ENCODE measurements at regions not wholly inside any gene's neighbourhood (a gene's known extent, or its start where the extent isn't known, plus 50 kb on each side); places are given as distances from the start of the nearest gene placed in this dataset.
"Not testable (repeated sequence)": the region's sequence is repeated elsewhere in the genome, so short reads cannot be mapped to it uniquely, and the experiment has no call there.

DNA sequence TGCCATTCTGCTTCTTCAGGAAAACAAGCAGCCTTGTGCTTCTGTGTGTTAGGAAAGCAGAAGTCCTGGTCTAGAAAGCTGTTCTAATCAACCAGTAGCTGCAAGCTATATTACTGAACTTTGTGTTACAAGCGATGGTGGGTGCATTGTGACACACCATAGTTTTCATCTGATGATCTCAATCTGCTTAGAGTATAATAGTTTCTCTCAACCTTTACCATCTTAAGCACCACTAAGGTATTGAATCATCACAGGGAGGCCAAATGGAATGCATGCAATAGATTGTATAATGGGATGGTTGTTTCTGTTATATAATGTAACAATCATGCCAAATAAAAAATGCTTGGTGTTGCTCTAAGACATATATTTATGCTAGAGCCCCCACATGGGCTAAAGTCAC lies 771.7 kb downstream of the NOVA1 start (continued):
- TF ChIP-seq, protein P1, sequence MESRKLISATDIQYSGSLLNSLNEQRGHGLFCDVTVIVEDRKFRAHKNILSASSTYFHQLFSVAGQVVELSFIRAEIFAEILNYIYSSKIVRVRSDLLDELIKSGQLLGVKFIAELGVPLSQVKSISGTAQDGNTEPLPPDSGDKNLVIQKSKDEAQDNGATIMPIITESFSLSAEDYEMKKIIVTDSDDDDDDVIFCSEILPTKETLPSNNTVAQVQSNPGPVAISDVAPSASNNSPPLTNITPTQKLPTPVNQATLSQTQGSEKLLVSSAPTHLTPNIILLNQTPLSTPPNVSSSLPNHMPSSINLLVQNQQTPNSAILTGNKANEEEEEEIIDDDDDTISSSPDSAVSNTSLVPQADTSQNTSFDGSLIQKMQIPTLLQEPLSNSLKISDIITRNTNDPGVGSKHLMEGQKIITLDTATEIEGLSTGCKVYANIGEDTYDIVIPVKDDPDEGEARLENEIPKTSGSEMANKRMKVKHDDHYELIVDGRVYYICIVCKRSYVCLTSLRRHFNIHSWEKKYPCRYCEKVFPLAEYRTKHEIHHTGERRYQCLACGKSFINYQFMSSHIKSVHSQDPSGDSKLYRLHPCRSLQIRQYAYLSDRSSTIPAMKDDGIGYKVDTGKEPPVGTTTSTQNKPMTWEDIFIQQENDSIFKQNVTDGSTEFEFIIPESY (IDR thresholded peaks at IDR 0.05; ENCODE audit: extremely low read depth, insufficient replicate concordance, low read length), result no peak
- TF ChIP-seq ELF1 (IDR thresholded peaks at IDR 0.05; ENCODE audit: borderline replicate concordance, low read depth), result no peak

DNA sequence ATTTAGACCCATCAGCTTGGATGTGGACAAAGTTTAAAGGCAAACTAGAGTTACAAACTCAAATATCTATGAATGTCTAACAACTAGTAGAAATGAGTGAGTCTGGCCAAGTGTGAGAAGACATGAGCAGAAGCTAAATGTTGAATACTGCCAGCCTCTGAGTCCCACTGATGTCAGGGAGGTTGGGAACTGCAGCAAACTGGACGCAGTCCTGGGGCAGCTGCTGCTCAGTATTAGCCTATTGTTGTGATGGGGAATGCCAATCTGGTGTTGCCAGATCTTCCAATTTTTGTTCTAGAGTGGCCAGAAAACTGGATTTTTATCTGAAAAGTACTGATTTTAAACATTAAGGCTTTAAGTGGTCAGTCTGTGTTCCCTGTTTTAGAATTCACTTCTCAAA lies 770.4 kb upstream of the STXBP6 start:
- Histone ChIP-seq H3K9me3 (ENCODE audit: control insufficient read depth in 1 of 2, insufficient read depth in 1 of 2, low read depth in 1 of 2, low read length in 2 of 2) (peaks cover 9 to 38% of the 10 kb centered on the region in 2 experiments; a peak in 2 of 4 replicates), H3K4me1 (ENCODE audit: control insufficient read depth in 1 of 2, insufficient read depth in 2 of 2, low read length in 2 of 2) (no peaks in the 10 kb centered on the region), H4K20me1 (ENCODE audit: insufficient read depth) (no peaks in the 10 kb centered on the region), H3K9ac (ENCODE audit: low read length) (no peak overlapping the region), H3K79me2 (ENCODE audit: insufficient read depth, low read length) (no peaks in the 10 kb centered on the region), H3K27ac (ENCODE audit: low read depth, low read length) (no peak overlapping the region), H3K27me3 (ENCODE audit: insufficient read depth, low read length) (no peaks in the 10 kb centered on the region), H2AFZ (ENCODE audit: low read depth, low read length, poor library complexity, severe bottlenecking) (no peak overlapping the region), H3K9me2 (ENCODE audit: insufficient read depth) (no peaks in the 10 kb centered on the region), H3K4me2 (ENCODE audit: low read length) (no peak overlapping the region), H3K36me3 (ENCODE audit: control insufficient read depth in 1 of 2, insufficient read depth in 2 of 2, low read length in 2 of 2) (no peaks in the 10 kb centered on the region), H3K4me3 (replicated peaks in 1 of 2; ENCODE audit: low read depth in 1 of 2, low read length in 2 of 2) (no peak overlapping the region)
- ATAC-seq (no peak), DNase-seq (ENCODE audit: low read depth, low spot score) (no peak)
- ChIA-PET RAD21 (ENCODE audit: low non-redundant PET in 1 of 2, low total read pairs in 2 of 2, uncharacterized antibody in 2 of 2, unreplicated experiment in 2 of 2) (no interaction called here), CTCF (no interaction called here), POLR2A (no interaction called here)
- intact Hi-C loops (cut with micrococcal nuclease), result no loop called here
- no peak for TF ChIP-seq EZH2 (IDR thresholded peaks at IDR 0.05)
- BruUV-seq (replicated peaks), result no TSS peak

- H3K4me2 ChIP-seq (ENCODE audit: low read length); H4K20me1 ChIP-seq (ENCODE audit: insufficient read depth); RAD21 ChIA-PET (ENCODE audit: low non-redundant PET in 1 of 2, low total read pairs in 2 of 2, uncharacterized antibody in 2 of 2, unreplicated experiment in 2 of 2); H3K9ac ChIP-seq (ENCODE audit: low read length); POLR2A ChIA-PET; DNase-seq (ENCODE audit: low read depth, low spot score); BruUV-seq (replicated peaks); H3K79me2 ChIP-seq (ENCODE audit: insufficient read depth, low read length); ATAC-seq; H3K9me2 ChIP-seq (ENCODE audit: insufficient read depth); H3K4me1 ChIP-seq (ENCODE audit: control insufficient read depth in 1 of 2, insufficient read depth in 2 of 2, low read length in 2 of 2); H3K36me3 ChIP-seq (ENCODE audit: control insufficient read depth in 1 of 2, insufficient read depth in 2 of 2, low read length in 2 of 2); CTCF ChIA-PET; H2AFZ ChIP-seq (ENCODE audit: low read depth, low read length, poor library complexity, severe bottlenecking); H3K27ac ChIP-seq (ENCODE audit: low read depth, low read length); intact Hi-C loops (cut with micrococcal nuclease); H3K27me3 ChIP-seq (ENCODE audit: insufficient read depth, low read length); H3K4me3 ChIP-seq (replicated peaks in 1 of 2; ENCODE audit: low read depth in 1 of 2, low read length in 2 of 2): not testable (repeated sequence)
- peaks cover 5 to 48% of the 10 kb centered on the region in 2 experiments; a peak in 2 of 4 replicates for H3K9me3 ChIP-seq (ENCODE audit: control insufficient read depth in 1 of 2, insufficient read depth in 1 of 2, low read depth in 1 of 2, low read length in 2 of 2)
Measured at GRCh38 chr14:25814622-25815021, 764.7 kb upstream of the STXBP6 start.

Measured in HCT116 (cell line).